Gastroesophageal sphincter (tissue), 4 donors: ENCODE measurements at regions not wholly inside any gene's neighbourhood (a gene's known extent, or its start where the extent isn't known, plus 50 kb on each side); places are given as distances from the start of the nearest gene placed in this dataset.

Experiments
- ATAC-seq: fragments of 150-250 bp; one replicate; pipeline ENCODE4 v1.9.1; 2016; ENCODE audit warnings: mild to moderate bottlenecking, moderate library complexity
- H3K27ac ChIP-seq, 4 donors: fragments of 200-600 bp; sonication (generic) in 3 of 4; 1 replicate in 3 of 4; 2 replicates in 1 of 4; pipeline ENCODE4 v1.5.1; 2016 to 2019
- H3K27me3 ChIP-seq: fragments of 200-600 bp; sonication (generic); one replicate; pipeline ENCODE4 v1.5.1; 2019
- H3K36me3 ChIP-seq, 2 donors: fragments of 200-600 bp; sonication (generic); one replicate each; pipeline ENCODE4 v1.5.1; 2019; ENCODE audit warnings: control low read depth in 1 of 2
- H3K4me1 ChIP-seq, 3 donors: fragments of 200-600 bp; sonication (generic); 1 replicate in 2 of 3; 2 replicates in 1 of 3; pipeline ENCODE4 v1.5.1; 2016 to 2019; ENCODE audit warnings: control low read depth in 2 of 3
- H3K4me3 ChIP-seq, 2 donors: fragments of 200-600 bp; sonication (generic); one replicate each; pipeline ENCODE4 v1.5.1; 2019; ENCODE audit warnings: mild to moderate bottlenecking in 1 of 2, moderate library complexity in 1 of 2
- H3K9me3 ChIP-seq, 3 donors: fragments of 200-600 bp; sonication (generic); one replicate each; pipeline ENCODE4 v1.5.1; 2017 to 2019; ENCODE audit warnings: control low read depth in 2 of 3
- EP300 ChIP-seq: sonication (generic); formaldehyde crosslinking; IDR thresholded peaks from one replicate; pipeline ENCODE4 v1.6.1; 2017; ENCODE audit warnings: antibody characterized with exemption, mild to moderate bottlenecking
- POLR2A ChIP-seq, 2 donors: fragments of 450-650 bp; IDR thresholded peaks; one replicate each; pipeline ENCODE4 v1.6.1; 2017; ENCODE audit warnings: antibody characterized with exemption in 2 of 2, mild to moderate bottlenecking in 2 of 2, moderate library complexity in 1 of 2
- POLR2AphosphoS5 ChIP-seq: sonication (generic); formaldehyde crosslinking; IDR thresholded peaks from one replicate; pipeline ENCODE4 v1.6.1; 2017; ENCODE audit warnings: antibody characterized with exemption
- WGBS, 2 donors: methylation state at CpG; one replicate each; pipeline ENCODE4 v1.1.5; 2018; ENCODE audit warnings: low coverage in 1 of 2; 5-methylcytosine and 5-hydroxymethylcytosine counted together
- TF ChIP-seq, protein P1 (sequence below), 4 experiments: fragments of 200-600 bp in 2 of 4; fragments of 450-650 bp in 2 of 4; sonication (generic) in 1 of 4; IDR thresholded peaks; one replicate each; pipeline ENCODE4 v1.5.1; 2017 to 2019; ENCODE audit warnings: antibody characterized with exemption in 4 of 4, mild to moderate bottlenecking in 2 of 4, moderate library complexity in 2 of 4

DNA sequence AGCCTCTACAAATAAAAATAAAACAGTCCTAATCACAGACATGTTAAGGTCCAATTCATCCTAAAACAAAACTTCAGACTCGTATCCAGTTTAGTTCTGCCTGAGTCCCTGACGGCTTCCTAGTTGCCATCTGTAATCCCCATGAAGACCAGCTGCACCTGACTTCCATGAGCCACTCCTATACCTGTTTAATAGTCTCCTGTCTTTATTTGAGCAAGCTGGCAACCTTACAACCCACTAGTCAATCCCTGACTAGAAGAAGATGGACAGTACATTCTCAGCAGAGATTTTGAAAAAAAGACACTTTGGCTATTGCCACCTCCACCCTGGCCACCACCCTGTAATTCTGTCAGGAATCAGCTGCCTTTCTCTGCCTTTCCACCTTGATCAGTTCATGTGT is 197.7 kb downstream of the HIBADH start:
- H3K4me3 ChIP-seq: no peak overlapping the region
- TF ChIP-seq EP300 (no peak), POLR2A (IDR thresholded peaks at IDR 0.05) (no peak), POLR2AphosphoS5 (no peak)
- TF ChIP-seq, protein P1, sequence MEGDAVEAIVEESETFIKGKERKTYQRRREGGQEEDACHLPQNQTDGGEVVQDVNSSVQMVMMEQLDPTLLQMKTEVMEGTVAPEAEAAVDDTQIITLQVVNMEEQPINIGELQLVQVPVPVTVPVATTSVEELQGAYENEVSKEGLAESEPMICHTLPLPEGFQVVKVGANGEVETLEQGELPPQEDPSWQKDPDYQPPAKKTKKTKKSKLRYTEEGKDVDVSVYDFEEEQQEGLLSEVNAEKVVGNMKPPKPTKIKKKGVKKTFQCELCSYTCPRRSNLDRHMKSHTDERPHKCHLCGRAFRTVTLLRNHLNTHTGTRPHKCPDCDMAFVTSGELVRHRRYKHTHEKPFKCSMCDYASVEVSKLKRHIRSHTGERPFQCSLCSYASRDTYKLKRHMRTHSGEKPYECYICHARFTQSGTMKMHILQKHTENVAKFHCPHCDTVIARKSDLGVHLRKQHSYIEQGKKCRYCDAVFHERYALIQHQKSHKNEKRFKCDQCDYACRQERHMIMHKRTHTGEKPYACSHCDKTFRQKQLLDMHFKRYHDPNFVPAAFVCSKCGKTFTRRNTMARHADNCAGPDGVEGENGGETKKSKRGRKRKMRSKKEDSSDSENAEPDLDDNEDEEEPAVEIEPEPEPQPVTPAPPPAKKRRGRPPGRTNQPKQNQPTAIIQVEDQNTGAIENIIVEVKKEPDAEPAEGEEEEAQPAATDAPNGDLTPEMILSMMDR (IDR thresholded peaks at IDR 0.05): no peak
- no peak overlapping the region for H3K27ac ChIP-seq
- peaks cover 34% of the 10 kb centered on the region for H3K27me3 ChIP-seq
- no peak for ATAC-seq
- no peaks in the 10 kb centered on the region for H3K9me3 ChIP-seq
- 75 to 100% methylated on average over 2 of the region's 2 CpGs for WGBS, 2 donors
- H3K4me1 ChIP-seq: no peaks in the 10 kb centered on the region
- H3K36me3 ChIP-seq: no peaks in the 10 kb centered on the region

DNA sequence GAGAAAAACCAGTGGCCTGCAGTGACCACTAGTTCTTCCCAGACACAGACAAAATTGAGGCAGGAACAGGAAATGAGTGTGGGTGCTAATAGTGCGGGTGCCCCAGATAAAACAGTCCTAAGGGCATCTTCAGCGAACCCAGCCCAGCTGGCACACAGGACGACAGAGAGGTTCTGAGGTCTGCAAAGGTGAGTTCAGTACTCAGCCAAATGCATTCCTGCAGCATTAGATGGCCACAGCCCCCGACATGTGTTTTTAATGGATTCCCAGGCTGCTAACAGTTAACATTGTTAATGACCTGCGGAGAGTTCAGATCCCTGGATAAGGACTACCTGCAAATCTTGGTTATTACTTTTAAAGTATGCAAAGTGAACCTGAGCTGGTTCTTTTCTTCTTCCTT is 196.0 kb downstream of the HIBADH start:
- 77 to 85% methylated on average over 5 of the region's 5 CpGs for WGBS, 2 donors
- no peak for ATAC-seq
- Histone ChIP-seq H3K4me1 (no peaks in the 10 kb centered on the region), H3K9me3 (no peaks in the 10 kb centered on the region), H3K36me3 (no peaks in the 10 kb centered on the region), H3K27me3 (peaks cover 27% of the 10 kb centered on the region), H3K27ac (no peak overlapping the region), H3K4me3 (no peak overlapping the region)
- TF ChIP-seq POLR2AphosphoS5 (no peak), EP300 (no peak), POLR2A (IDR thresholded peaks at IDR 0.05) (no peak)
- TF ChIP-seq, protein P1 (IDR thresholded peaks at IDR 0.05): no peak

DNA sequence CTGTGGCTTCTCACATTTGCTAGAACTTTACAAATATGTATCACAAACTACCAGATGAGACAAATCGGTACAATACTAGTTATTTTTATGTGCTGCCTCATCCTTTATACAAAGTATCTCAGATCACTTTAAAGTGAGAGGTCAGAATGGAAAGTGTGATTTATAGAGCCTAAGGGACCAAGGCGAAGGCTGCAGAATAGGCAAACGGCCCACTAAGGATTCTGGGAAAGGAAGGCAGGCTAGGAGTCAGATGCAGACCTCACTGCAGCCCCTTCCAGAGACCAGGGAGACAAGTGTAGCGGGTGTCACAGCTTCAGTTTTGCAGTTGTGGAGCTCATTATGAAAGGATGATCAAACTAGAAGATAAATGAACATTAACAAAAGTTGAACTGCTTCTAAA is 190.6 kb downstream of the HIBADH start:
- 68 to 77% methylated on average over 4 of the region's 4 CpGs for WGBS, 2 donors
- Histone ChIP-seq H3K36me3 (no peaks in the 10 kb centered on the region), H3K27ac (no peak overlapping the region), H3K4me3 (no peak overlapping the region), H3K4me1 (no peaks in the 10 kb centered on the region), H3K27me3 (peaks cover 9% of the 10 kb centered on the region), H3K9me3 (no peaks in the 10 kb centered on the region)
- no peak for TF ChIP-seq POLR2AphosphoS5
- no peak for TF ChIP-seq EP300
- no peak for TF ChIP-seq POLR2A (IDR thresholded peaks at IDR 0.05)
- TF ChIP-seq, protein P1 (IDR thresholded peaks at IDR 0.05): no peak
- ATAC-seq: no peak
